Adrenal gland (tissue), 5 donors: ENCODE measurements at regions not wholly inside any gene's neighbourhood (a gene's known extent, or its start where the extent isn't known, plus 50 kb on each side); places are given as distances from the start of the nearest gene placed in this dataset.

Experiments used
- POLR2A ChIP-seq, 2 donors: fragments of 450-650 bp; IDR thresholded peaks; one replicate each; pipeline ENCODE4 v1.6.1; 2017; ENCODE audit warnings: antibody characterized with exemption in 2 of 2, mild to moderate bottlenecking in 2 of 2, moderate library complexity in 1 of 2
- TF ChIP-seq, protein P1 (sequence below), 6 experiments: fragments of 450-650 bp in 4 of 6; fragments of 200-600 bp in 2 of 6; sonication (generic) in 1 of 6; IDR thresholded peaks; 1 replicate in 5 of 6; 2 replicates in 1 of 6; pipeline versions ENCODE4 v1.5.1 to v1.8.0; 2016 to 2021; ENCODE audit warnings: antibody characterized with exemption in 6 of 6, mild to moderate bottlenecking in 2 of 6, moderate library complexity in 1 of 6
- donor health status: DM: no; HTN: no; CAD: no.

DNA sequence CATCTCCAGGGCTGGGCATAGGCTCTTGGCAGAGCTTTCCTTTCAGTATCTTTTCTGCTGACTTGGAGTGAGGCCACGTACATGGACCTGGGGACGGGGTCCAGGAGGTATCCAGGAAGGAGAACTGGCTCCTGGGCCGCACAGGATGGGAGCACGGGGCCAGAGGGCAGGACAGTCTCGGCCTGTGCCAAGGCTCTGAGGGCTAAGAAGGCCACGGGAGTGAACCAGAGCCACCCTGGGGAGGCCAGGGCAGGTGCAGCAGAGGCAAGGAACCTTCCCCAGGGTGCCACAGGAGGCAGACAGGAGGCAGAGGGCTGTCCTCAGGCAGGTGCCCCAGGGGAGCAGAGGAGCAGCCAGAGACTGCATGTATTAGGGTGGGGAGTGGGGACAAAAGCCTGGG lies 50.3 kb downstream of the PLXNA1 start:
- no peak for TF ChIP-seq POLR2A (IDR thresholded peaks at IDR 0.05)
- TF ChIP-seq, protein P1, sequence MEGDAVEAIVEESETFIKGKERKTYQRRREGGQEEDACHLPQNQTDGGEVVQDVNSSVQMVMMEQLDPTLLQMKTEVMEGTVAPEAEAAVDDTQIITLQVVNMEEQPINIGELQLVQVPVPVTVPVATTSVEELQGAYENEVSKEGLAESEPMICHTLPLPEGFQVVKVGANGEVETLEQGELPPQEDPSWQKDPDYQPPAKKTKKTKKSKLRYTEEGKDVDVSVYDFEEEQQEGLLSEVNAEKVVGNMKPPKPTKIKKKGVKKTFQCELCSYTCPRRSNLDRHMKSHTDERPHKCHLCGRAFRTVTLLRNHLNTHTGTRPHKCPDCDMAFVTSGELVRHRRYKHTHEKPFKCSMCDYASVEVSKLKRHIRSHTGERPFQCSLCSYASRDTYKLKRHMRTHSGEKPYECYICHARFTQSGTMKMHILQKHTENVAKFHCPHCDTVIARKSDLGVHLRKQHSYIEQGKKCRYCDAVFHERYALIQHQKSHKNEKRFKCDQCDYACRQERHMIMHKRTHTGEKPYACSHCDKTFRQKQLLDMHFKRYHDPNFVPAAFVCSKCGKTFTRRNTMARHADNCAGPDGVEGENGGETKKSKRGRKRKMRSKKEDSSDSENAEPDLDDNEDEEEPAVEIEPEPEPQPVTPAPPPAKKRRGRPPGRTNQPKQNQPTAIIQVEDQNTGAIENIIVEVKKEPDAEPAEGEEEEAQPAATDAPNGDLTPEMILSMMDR (IDR thresholded peaks at IDR 0.05), result no peak
